Panc1 (cell line): ENCODE measurements at regions not wholly inside any gene's neighbourhood (a gene's known extent, or its start where the extent isn't known, plus 50 kb on each side); places are given as distances from the start of the nearest gene placed in this dataset.

Source experiments
- POLR2AphosphoS5 ChIP-seq: IDR thresholded peaks from 2 replicates; pipeline ENCODE4 v1.6.1; 2012; ENCODE audit warnings: mild to moderate bottlenecking, low read depth, low read length, moderate library complexity
- REST ChIP-seq, 2 experiments: IDR thresholded peaks; 2 replicates each; pipeline ENCODE4 v1.6.1; 2011 to 2012; ENCODE audit warnings: low read depth in 2 of 2, control low read depth in 1 of 2, low read length in 1 of 2, mild to moderate bottlenecking in 1 of 2, moderate library complexity in 1 of 2; ENCODE audit not compliant: insufficient read depth in 1 of 2

- TF ChIP-seq REST (IDR thresholded peaks at IDR 0.05; ENCODE audit: insufficient read depth in 1 of 2, low read depth in 2 of 2, low read length in 1 of 2) (no peak), POLR2AphosphoS5 (no peak)
Observed at GRCh38 chr1:38153066-38153777, 106.6 kb upstream of the POU3F1 start.
